ENCODE measurements at regions not wholly inside any gene's neighbourhood (a gene's known extent, or its start where the extent isn't known, plus 50 kb on each side); places are given as distances from the start of the nearest gene placed in this dataset.

GRCh38 chrX:6644411-6644810 is 109.5 kb upstream of the VCX3A start:
- H3K4me1 ChIP-seq (ENCODE audit: insufficient read depth): no peaks in the 10 kb centered on the region
- no peak for DNase-seq (ENCODE audit: low spot score)
- H2AFZ ChIP-seq: no peak overlapping the region
- no peaks in the 10 kb centered on the region for H4K20me1 ChIP-seq (ENCODE audit: insufficient read depth, poor library complexity, severe bottlenecking)
- H3K4me2 ChIP-seq: no peak overlapping the region
- H3K27me3 ChIP-seq: no peaks in the 10 kb centered on the region
- 77% methylated on average over 4 of the region's 4 CpGs for WGBS (ENCODE audit: low lambda C conversion rate, missing lambda C conversion rate)
- H3K79me2 ChIP-seq: no peaks in the 10 kb centered on the region
- no peak for TF ChIP-seq EZH2phosphoT487 (IDR thresholded peaks at IDR 0.05; ENCODE audit: low read depth, severe bottlenecking, unreplicated experiment)
- TF ChIP-seq, protein P1, sequence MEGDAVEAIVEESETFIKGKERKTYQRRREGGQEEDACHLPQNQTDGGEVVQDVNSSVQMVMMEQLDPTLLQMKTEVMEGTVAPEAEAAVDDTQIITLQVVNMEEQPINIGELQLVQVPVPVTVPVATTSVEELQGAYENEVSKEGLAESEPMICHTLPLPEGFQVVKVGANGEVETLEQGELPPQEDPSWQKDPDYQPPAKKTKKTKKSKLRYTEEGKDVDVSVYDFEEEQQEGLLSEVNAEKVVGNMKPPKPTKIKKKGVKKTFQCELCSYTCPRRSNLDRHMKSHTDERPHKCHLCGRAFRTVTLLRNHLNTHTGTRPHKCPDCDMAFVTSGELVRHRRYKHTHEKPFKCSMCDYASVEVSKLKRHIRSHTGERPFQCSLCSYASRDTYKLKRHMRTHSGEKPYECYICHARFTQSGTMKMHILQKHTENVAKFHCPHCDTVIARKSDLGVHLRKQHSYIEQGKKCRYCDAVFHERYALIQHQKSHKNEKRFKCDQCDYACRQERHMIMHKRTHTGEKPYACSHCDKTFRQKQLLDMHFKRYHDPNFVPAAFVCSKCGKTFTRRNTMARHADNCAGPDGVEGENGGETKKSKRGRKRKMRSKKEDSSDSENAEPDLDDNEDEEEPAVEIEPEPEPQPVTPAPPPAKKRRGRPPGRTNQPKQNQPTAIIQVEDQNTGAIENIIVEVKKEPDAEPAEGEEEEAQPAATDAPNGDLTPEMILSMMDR (IDR thresholded peaks at IDR 0.05; ENCODE audit: poor library complexity): no peak
- no peak for TF ChIP-seq EZH2 (IDR thresholded peaks at IDR 0.05; ENCODE audit: borderline replicate concordance)
- no peaks in the 10 kb centered on the region for H3K9me3 ChIP-seq (ENCODE audit: low read depth)
- H3K9me2 ChIP-seq (replicated peaks; ENCODE audit: insufficient read depth): no peaks in the 10 kb centered on the region
- H3K27ac ChIP-seq: no peak overlapping the region
- H3K36me3 ChIP-seq (replicated peaks; ENCODE audit: insufficient read depth, low read depth): no peaks in the 10 kb centered on the region
- H3K4me3 ChIP-seq: no peak overlapping the region

GRCh38 chrX:6640727-6641126 is 105.8 kb upstream of the VCX3A start:
- Histone ChIP-seq H2AFZ (no peak overlapping the region), H3K4me1 (ENCODE audit: insufficient read depth) (no peaks in the 10 kb centered on the region), H3K4me2 (no peak overlapping the region), H3K36me3 (replicated peaks; ENCODE audit: insufficient read depth, low read depth) (no peaks in the 10 kb centered on the region), H4K20me1 (ENCODE audit: insufficient read depth, poor library complexity, severe bottlenecking) (no peaks in the 10 kb centered on the region), H3K27ac (no peak overlapping the region), H3K9me2 (replicated peaks; ENCODE audit: insufficient read depth) (no peaks in the 10 kb centered on the region), H3K79me2 (no peaks in the 10 kb centered on the region), H3K4me3 (no peak overlapping the region), H3K9me3 (ENCODE audit: low read depth) (no peaks in the 10 kb centered on the region), H3K27me3 (no peaks in the 10 kb centered on the region)
- TF ChIP-seq EZH2 (IDR thresholded peaks at IDR 0.05; ENCODE audit: borderline replicate concordance): no peak
- no peak for TF ChIP-seq EZH2phosphoT487 (IDR thresholded peaks at IDR 0.05; ENCODE audit: low read depth, severe bottlenecking, unreplicated experiment)
- TF ChIP-seq, protein P1 (IDR thresholded peaks at IDR 0.05; ENCODE audit: poor library complexity): no peak
- DNase-seq (ENCODE audit: low spot score): no peak
- WGBS (ENCODE audit: low lambda C conversion rate, missing lambda C conversion rate): 85% methylated on average over 4 of the region's 4 CpGs

GRCh38 chrX:6614506-6614905 is 79.6 kb upstream of the VCX3A start:
- Histone ChIP-seq H2AFZ (no peak overlapping the region), H3K9me2 (replicated peaks; ENCODE audit: insufficient read depth) (no peaks in the 10 kb centered on the region), H3K9me3 (ENCODE audit: low read depth) (no peaks in the 10 kb centered on the region), H3K27me3 (no peaks in the 10 kb centered on the region), H3K27ac (no peak overlapping the region), H3K36me3 (replicated peaks; ENCODE audit: insufficient read depth, low read depth) (no peaks in the 10 kb centered on the region), H3K4me1 (ENCODE audit: insufficient read depth) (no peaks in the 10 kb centered on the region), H3K4me3 (no peak overlapping the region), H4K20me1 (ENCODE audit: insufficient read depth, poor library complexity, severe bottlenecking) (no peaks in the 10 kb centered on the region), H3K4me2 (no peak overlapping the region), H3K79me2 (no peaks in the 10 kb centered on the region)
- DNase-seq (ENCODE audit: low spot score): no peak
- TF ChIP-seq EZH2phosphoT487 (IDR thresholded peaks at IDR 0.05; ENCODE audit: low read depth, severe bottlenecking, unreplicated experiment): no peak
- TF ChIP-seq, protein P1 (IDR thresholded peaks at IDR 0.05; ENCODE audit: poor library complexity): no peak
- TF ChIP-seq EZH2 (IDR thresholded peaks at IDR 0.05; ENCODE audit: borderline replicate concordance): no peak
- WGBS (ENCODE audit: low lambda C conversion rate, missing lambda C conversion rate): 69% methylated on average over 7 of the region's 7 CpGs

Measured in hepatocyte (in vitro differentiated cells).